ENCODE measurements at regions not wholly inside any gene's neighbourhood (a gene's known extent, or its start where the extent isn't known, plus 50 kb on each side); places are given as distances from the start of the nearest gene placed in this dataset.
A peak's percentile ranks its signal among the peaks of the same experiment; 100 is the strongest.

- TF ChIP-seq, protein P1, sequence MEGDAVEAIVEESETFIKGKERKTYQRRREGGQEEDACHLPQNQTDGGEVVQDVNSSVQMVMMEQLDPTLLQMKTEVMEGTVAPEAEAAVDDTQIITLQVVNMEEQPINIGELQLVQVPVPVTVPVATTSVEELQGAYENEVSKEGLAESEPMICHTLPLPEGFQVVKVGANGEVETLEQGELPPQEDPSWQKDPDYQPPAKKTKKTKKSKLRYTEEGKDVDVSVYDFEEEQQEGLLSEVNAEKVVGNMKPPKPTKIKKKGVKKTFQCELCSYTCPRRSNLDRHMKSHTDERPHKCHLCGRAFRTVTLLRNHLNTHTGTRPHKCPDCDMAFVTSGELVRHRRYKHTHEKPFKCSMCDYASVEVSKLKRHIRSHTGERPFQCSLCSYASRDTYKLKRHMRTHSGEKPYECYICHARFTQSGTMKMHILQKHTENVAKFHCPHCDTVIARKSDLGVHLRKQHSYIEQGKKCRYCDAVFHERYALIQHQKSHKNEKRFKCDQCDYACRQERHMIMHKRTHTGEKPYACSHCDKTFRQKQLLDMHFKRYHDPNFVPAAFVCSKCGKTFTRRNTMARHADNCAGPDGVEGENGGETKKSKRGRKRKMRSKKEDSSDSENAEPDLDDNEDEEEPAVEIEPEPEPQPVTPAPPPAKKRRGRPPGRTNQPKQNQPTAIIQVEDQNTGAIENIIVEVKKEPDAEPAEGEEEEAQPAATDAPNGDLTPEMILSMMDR (IDR thresholded peaks at IDR 0.05) = no peak
- H3K4me3 ChIP-seq = no peak overlapping the region
- H3K27ac ChIP-seq = no peak overlapping the region
- H3K9me3 ChIP-seq = no peaks in the 10 kb centered on the region
- no peaks in the 10 kb centered on the region for H3K36me3 ChIP-seq
- no peaks in the 10 kb centered on the region for H3K27me3 ChIP-seq
- H3K4me1 ChIP-seq = no peaks in the 10 kb centered on the region
- no peak overlapping the region for H3K9ac ChIP-seq (ENCODE audit: low read depth in 2 of 2, low read length in 2 of 2)
- intact Hi-C loops (cut with DNase I) = no loop called here
- DNase-seq = no peak
Measured at GRCh38 chr18:45378933-45379332, 236.3 kb upstream of the SLC14A2 start.

DNA sequence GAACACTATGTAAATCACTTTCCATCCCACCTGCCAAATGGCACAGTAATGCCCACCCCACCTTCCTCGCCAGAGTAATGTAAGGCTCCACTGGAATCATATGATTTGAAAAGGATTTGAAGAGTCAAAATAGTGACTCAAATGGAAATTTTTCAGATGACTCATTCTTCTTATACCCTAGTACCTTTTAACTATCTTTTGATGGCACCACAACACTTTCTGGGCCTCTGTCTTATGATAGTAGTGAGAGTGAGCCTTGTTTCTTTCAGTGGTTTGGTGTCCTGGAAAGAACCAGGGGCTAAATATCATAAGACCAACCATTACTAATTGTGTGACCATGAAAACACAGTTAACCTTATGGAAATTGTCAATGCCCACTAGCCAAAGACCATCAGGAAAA is 235.4 kb upstream of the SLC14A2 start:
- H3K4me3 ChIP-seq = no peak overlapping the region
- DNase-seq = no peak
- H3K9me3 ChIP-seq = no peaks in the 10 kb centered on the region
- TF ChIP-seq, protein P1 (IDR thresholded peaks at IDR 0.05) = no peak
- H3K27me3 ChIP-seq = no peaks in the 10 kb centered on the region
- intact Hi-C loops (cut with DNase I) = loop anchor here (10.0 kb wide), 4 partner anchors 105 to 1755 kb away; partner anchors contain the start of gene SETBP1
- H3K36me3 ChIP-seq = no peaks in the 10 kb centered on the region
- H3K9ac ChIP-seq (ENCODE audit: low read depth in 2 of 2, low read length in 2 of 2) = no peak overlapping the region
- H3K4me1 ChIP-seq = no peaks in the 10 kb centered on the region
- no peak overlapping the region for H3K27ac ChIP-seq

GRCh38 chr18:45381282-45381681 is 234.0 kb upstream of the SLC14A2 start:
- intact Hi-C loops (cut with DNase I) = loop anchor here (10.0 kb wide), 4 partner anchors 106 to 1756 kb away; partner anchors contain the start of gene SETBP1
- DNase-seq = no peak

GRCh38 chr18:45383228-45383627 is 232.0 kb upstream of the SLC14A2 start:
- H3K4me3 ChIP-seq = no peak overlapping the region
- H3K4me1 ChIP-seq = no peaks in the 10 kb centered on the region
- no peak overlapping the region for H3K9ac ChIP-seq (ENCODE audit: low read depth in 2 of 2, low read length in 2 of 2)
- DNase-seq = no peak
- no peaks in the 10 kb centered on the region for H3K27me3 ChIP-seq
- H3K27ac ChIP-seq = no peak overlapping the region
- no peaks in the 10 kb centered on the region for H3K9me3 ChIP-seq
- TF ChIP-seq, protein P1 (IDR thresholded peaks at IDR 0.05) = no peak
- no peaks in the 10 kb centered on the region for H3K36me3 ChIP-seq
- intact Hi-C loops (cut with DNase I) = loop anchor here (10.0 kb wide), 4 partner anchors 108 to 1758 kb away; partner anchors contain the start of gene SETBP1

More at GRCh38 chr18:45381282-45381681, 234.0 kb upstream of the SLC14A2 start:
- no peaks in the 10 kb centered on the region for H3K4me1 ChIP-seq
- TF ChIP-seq, protein P1 (IDR thresholded peaks at IDR 0.05) = no peak
- H3K27me3 ChIP-seq = no peaks in the 10 kb centered on the region
- no peak overlapping the region for H3K9ac ChIP-seq (ENCODE audit: low read depth in 2 of 2, low read length in 2 of 2)
- H3K27ac ChIP-seq = no peak overlapping the region
- no peaks in the 10 kb centered on the region for H3K9me3 ChIP-seq
- H3K36me3 ChIP-seq = no peaks in the 10 kb centered on the region
- H3K4me3 ChIP-seq = no peak overlapping the region

DNA sequence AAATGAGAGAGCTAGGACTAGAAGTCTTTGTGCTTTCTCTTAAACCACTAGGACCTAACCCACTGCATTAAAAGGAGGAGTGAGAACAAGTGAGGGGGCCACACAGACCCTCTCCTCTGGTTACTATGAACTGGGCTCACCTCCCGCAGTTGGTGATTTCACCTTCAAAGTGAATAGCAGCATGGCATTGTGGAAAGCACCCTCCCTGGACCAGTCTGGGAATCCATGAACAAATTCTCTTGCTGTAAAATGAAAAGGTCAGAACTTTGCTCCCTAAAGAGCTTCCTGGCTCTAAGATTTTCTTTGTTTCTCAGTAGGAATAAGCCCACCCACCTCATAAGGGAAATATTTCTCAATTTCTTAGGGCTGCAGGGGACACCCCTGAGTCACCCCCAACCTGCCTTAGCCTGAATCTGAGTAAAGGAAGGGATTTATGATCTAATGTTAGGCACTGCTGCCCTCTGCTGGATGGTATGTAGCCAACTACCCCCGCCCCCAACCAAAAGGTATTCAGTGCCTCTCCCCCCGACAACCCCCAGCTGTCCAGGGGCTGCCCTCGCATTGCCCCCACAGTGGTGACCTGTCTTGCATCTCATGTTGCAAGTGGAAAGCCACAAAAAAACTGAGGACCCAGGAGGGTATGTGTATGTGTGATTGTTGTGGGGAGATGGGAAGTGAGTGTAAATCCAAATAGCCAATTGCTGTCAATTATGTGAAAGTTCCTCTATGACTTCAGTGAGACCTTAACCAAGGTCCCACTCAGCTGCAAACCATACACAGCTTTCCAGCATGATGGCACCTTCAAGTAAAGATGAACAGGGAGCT is 230.9 kb upstream of the SLC14A2 start:
- Histone ChIP-seq H3K4me3 (no peak overlapping the region), H3K27ac (no peak overlapping the region), H3K4me1 (no peaks in the 10 kb centered on the region), H3K9me3 (no peaks in the 10 kb centered on the region), H3K27me3 (no peaks in the 10 kb centered on the region), H3K9ac (ENCODE audit: low read depth in 2 of 2, low read length in 2 of 2) (no peak overlapping the region), H3K36me3 (no peaks in the 10 kb centered on the region)
- TF ChIP-seq, protein P1 (IDR thresholded peaks at IDR 0.05) = peak; percentile 64
- DNase-seq = peak; percentile 66
- intact Hi-C loops (cut with DNase I) = loop anchor here (10.0 kb wide), 4 partner anchors 110 to 1760 kb away; partner anchors contain the start of gene SETBP1
